ENCODE measurements at regions not wholly inside any gene's neighbourhood (a gene's known extent, or its start where the extent isn't known, plus 50 kb on each side); places are given as distances from the start of the nearest gene placed in this dataset.

- Mint-ChIP-seq H3K4me3 (no peak overlapping the region), H3K4me1 (no peaks in the 10 kb centered on the region)
- ATAC-seq: no peak
Observed at GRCh38 chr5:2577312-2578036, 174.0 kb downstream of the IRX2 start.

GRCh38 chr5:2576823-2577222 lies 174.7 kb downstream of the IRX2 start:
- ATAC-seq: no peak
- Mint-ChIP-seq H3K27me3 (no peaks in the 10 kb centered on the region), H3K36me3 (ENCODE audit: low read depth) (no peaks in the 10 kb centered on the region), H3K9me3 (peaks cover 3% of the 10 kb centered on the region), H3K4me1 (no peaks in the 10 kb centered on the region), H3K27ac (no peak overlapping the region), H3K4me3 (no peak overlapping the region)
- no peak for DNase-seq

More at GRCh38 chr5:2577312-2578036, 174.0 kb downstream of the IRX2 start:
- Mint-ChIP-seq H3K36me3 (ENCODE audit: low read depth) (no peaks in the 10 kb centered on the region), H3K27ac (no peak overlapping the region), H3K9me3 (peaks cover 5% of the 10 kb centered on the region), H3K27me3 (no peaks in the 10 kb centered on the region)
- DNase-seq: no peak

DNA sequence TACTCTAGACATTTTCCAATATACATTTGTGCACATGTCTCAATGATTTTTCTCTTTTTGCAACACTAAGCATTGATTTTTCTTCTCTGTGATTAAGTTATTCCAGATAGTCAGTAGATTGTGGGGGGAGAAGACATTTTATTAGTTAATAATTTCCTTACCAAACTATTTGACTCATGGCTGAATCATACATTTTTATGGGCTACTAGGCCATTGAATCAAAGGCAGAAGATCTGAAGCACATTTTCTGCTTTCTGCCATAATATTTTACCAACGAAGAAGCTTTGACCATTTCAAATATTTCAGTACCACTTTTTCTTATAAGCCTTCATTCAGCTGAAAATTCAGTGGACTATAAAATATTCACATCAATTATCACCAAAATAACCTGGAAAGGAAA lies 175.6 kb downstream of the IRX2 start:
- no peaks in the 10 kb centered on the region for H3K36me3 Mint-ChIP-seq (ENCODE audit: low read depth)
- H3K9me3 Mint-ChIP-seq: no peaks in the 10 kb centered on the region
- DNase-seq: no peak
- no peaks in the 10 kb centered on the region for H3K4me1 Mint-ChIP-seq
- no peak overlapping the region for H3K27ac Mint-ChIP-seq
- H3K4me3 Mint-ChIP-seq: no peak overlapping the region
- H3K27me3 Mint-ChIP-seq: no peaks in the 10 kb centered on the region
- no peak for ATAC-seq

DNA sequence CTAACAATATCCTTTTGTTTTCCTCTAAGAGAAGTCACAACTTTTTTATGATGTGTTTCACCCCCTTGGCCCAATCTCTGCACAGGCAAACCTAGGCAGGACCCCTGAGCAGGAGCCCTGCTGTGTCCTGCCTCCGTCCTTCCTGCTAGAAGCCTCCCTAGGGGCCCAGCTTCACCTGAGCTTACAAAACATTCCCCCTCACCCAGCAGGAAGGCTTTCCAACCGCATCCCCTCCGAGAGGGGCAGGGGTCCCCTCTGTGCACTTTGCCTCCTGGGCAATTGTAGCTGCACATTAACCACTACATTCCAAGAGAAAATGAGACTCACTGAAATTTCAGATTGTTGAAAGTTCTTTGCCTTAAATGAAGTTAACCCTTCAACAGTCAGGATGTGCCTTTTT lies 176.2 kb downstream of the IRX2 start:
- H3K4me3 Mint-ChIP-seq: no peak overlapping the region
- H3K9me3 Mint-ChIP-seq: no peaks in the 10 kb centered on the region
- no peak overlapping the region for H3K27ac Mint-ChIP-seq
- H3K27me3 Mint-ChIP-seq: no peaks in the 10 kb centered on the region
- H3K36me3 Mint-ChIP-seq (ENCODE audit: low read depth): no peaks in the 10 kb centered on the region
- no peaks in the 10 kb centered on the region for H3K4me1 Mint-ChIP-seq
- no peak for ATAC-seq
- no peak for DNase-seq

DNA sequence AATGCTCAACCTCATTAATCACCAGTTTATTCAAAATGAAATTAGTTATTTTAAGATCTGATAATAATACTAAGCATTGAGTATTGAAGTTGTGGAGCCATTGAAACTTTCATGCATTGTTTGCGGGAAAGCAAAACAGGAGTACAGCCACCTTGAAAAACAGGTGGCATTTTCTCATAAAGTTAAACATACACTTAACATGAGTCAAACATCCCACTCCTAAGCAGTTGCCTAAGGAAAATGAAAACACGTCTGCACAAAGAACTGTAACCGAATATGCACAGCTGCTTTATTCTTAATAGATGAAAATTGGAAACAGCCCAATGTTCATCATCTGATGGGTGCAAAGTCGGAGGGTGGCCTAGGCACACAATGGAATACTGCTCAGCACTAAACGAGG lies 177.3 kb downstream of the IRX2 start:
- Mint-ChIP-seq H3K4me3 (no peak overlapping the region), H3K4me1 (no peaks in the 10 kb centered on the region)
- DNase-seq: no peak

DNA sequence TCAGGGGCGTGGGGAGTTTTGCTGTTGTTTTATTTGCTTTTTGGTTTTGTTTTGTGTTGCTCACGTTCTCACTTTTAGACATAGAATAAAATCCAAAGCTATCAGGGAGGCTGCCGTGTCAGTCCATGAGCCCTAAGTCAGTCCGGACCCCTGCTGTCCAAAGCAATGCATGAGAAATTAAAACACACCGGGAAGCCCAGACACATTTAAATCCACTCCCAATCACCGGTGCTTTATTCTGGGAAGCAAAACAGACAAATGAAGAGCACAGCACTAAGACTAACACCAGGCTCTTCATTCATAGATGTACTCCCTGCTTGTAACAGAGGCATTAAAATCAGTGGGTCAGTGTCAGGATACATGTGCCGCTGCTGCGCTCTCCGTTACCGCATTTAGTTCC lies 180.9 kb downstream of the IRX2 start:
- ATAC-seq (no peak), DNase-seq (no peak)
- no peaks in the 10 kb centered on the region for H3K36me3 Mint-ChIP-seq (ENCODE audit: low read depth)
- H3K9me3 Mint-ChIP-seq: peaks cover 10% of the 10 kb centered on the region
- no peak overlapping the region for H3K4me3 Mint-ChIP-seq
- no peaks in the 10 kb centered on the region for H3K27me3 Mint-ChIP-seq
- H3K27ac Mint-ChIP-seq: no peak overlapping the region
- no peaks in the 10 kb centered on the region for H3K4me1 Mint-ChIP-seq

More for the DNA sequence above, 177.3 kb downstream of the IRX2 start:
- no peak for ATAC-seq
- no peak overlapping the region for H3K27ac Mint-ChIP-seq
- no peaks in the 10 kb centered on the region for H3K27me3 Mint-ChIP-seq
- H3K9me3 Mint-ChIP-seq: no peaks in the 10 kb centered on the region
- no peaks in the 10 kb centered on the region for H3K36me3 Mint-ChIP-seq (ENCODE audit: low read depth)

DNA sequence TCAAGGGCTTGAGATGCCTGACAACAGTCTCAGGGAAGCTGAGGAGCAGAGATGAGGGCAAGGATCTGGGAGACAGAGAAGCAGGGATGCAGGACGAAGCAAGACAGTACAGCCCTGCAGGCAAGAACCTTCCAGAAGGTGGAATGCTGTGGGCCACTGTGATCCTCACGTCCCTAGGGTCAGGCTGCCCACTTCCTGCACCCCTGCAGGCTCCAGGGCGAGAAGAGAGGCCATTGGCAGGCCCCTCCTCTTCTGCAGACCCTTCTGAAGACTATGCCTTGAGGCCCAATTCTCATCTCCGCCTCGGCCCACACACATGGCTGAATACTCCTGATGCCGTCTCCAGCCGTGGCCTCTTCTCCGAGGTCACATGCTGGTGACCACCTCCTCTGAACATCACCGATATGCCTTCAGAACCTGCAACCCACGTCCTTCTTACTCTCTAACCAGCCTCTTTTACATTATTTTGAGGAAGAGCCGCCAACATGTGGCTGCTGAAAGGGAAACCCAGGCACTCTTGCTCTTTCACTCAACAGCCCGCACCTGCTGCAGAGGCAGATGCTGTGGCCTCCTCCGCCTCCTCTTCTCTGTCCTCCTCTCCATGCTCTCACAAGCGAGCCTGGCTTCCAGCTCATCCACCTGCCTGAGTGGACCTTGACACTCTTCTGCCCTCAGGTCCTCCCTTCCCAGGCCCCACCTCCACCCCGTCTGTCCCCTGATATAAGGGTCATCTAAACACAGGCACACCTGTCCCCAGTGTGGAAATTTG lies 181.5 kb downstream of the IRX2 start:
- Mint-ChIP-seq H3K27me3 (no peaks in the 10 kb centered on the region), H3K27ac (no peak overlapping the region), H3K36me3 (ENCODE audit: low read depth) (no peaks in the 10 kb centered on the region), H3K4me1 (no peaks in the 10 kb centered on the region), H3K9me3 (peaks cover 10% of the 10 kb centered on the region), H3K4me3 (no peak overlapping the region)
- no peak for DNase-seq
- ATAC-seq: no peak

DNA sequence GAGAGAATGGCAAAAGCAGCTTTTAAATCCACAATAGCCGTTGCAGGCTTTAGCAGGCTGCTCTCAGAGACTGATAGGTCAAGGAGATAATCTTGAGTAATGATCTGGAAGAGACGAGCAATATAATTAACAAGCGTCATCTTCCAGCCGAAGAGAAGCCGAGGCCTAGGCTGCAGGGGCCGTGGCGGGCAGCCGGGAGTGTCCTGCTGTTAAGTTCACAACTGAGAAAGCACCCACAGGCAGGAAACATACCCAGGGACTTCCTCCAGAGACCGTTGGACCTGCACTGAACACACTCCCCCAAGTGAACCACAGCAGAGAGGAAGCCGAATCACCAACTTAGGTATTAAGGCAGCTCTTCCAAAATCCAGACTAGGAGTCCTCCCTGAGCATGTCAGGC lies 182.3 kb downstream of the IRX2 start:
- Mint-ChIP-seq H3K4me3 (no peak overlapping the region), H3K36me3 (ENCODE audit: low read depth) (no peaks in the 10 kb centered on the region), H3K4me1 (no peaks in the 10 kb centered on the region), H3K9me3 (peaks cover 10% of the 10 kb centered on the region), H3K27ac (no peak overlapping the region), H3K27me3 (no peaks in the 10 kb centered on the region)
- DNase-seq: no peak
- no peak for ATAC-seq

DNA sequence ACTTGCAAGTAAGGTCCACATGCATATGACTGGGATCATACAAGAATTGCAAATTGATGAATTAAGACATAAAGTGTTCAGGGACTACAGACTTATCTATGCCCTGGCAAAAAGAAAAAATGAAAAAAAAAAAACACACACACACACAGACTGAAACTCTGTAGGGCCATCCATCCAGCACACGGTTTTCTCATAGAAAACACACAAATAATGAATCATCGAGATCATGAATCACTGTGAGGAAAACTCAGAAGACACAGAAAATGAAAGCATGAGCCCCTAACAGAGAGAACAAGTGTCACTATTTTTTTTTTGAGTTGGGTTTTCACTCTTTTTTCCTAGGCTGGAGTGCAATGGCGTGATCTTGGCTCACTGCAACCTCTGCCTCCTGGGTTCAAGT lies 185.2 kb downstream of the IRX2 start:
- H3K9me3 Mint-ChIP-seq: peaks cover 10% of the 10 kb centered on the region
- no peak for DNase-seq
- no peaks in the 10 kb centered on the region for H3K4me1 Mint-ChIP-seq
- no peak overlapping the region for H3K27ac Mint-ChIP-seq
- no peak overlapping the region for H3K4me3 Mint-ChIP-seq
- peaks cover 4% of the 10 kb centered on the region for H3K27me3 Mint-ChIP-seq
- no peaks in the 10 kb centered on the region for H3K36me3 Mint-ChIP-seq (ENCODE audit: low read depth)
- ATAC-seq: no peak

GRCh38 chr5:2565147-2565546 lies 186.3 kb downstream of the IRX2 start:
- no peak for DNase-seq
- H3K9me3 Mint-ChIP-seq: peaks cover 10% of the 10 kb centered on the region
- no peak overlapping the region for H3K27ac Mint-ChIP-seq
- H3K4me1 Mint-ChIP-seq: no peaks in the 10 kb centered on the region
- H3K36me3 Mint-ChIP-seq (ENCODE audit: low read depth): no peaks in the 10 kb centered on the region
- no peak for ATAC-seq
- no peak overlapping the region for H3K4me3 Mint-ChIP-seq
- H3K27me3 Mint-ChIP-seq: peaks cover 4% of the 10 kb centered on the region

DNA sequence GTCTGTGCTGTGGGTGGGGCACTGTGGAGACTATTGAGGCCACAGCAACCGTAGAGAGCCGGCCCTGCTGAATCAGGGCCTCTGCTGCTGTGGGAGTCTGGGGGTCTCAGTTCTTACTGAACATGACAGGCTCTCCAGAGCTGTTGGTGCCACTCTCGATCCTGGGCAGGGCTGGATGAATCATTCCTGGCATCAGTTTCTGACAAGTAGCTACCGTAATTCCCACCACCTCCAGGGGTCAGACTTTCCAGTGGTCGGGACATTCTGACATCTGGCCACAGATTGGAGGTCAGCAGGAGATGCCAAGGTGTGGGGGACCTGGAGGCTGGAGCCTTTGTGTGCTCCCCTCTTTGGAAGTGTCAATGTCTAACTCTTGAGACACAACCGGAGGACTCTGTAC lies 188.4 kb downstream of the IRX2 start:
- H3K27ac Mint-ChIP-seq: no peak overlapping the region
- no peaks in the 10 kb centered on the region for H3K4me1 Mint-ChIP-seq
- no peaks in the 10 kb centered on the region for H3K36me3 Mint-ChIP-seq (ENCODE audit: low read depth)
- no peak overlapping the region for H3K4me3 Mint-ChIP-seq
- H3K9me3 Mint-ChIP-seq: peaks cover 6% of the 10 kb centered on the region
- DNase-seq: no peak
- no peak for ATAC-seq
- peaks cover 4% of the 10 kb centered on the region for H3K27me3 Mint-ChIP-seq

GRCh38 chr5:2562036-2562435 lies 189.4 kb downstream of the IRX2 start:
- Mint-ChIP-seq H3K4me1 (no peaks in the 10 kb centered on the region), H3K9me3 (peaks cover 3% of the 10 kb centered on the region), H3K27me3 (peaks cover 4% of the 10 kb centered on the region), H3K36me3 (ENCODE audit: low read depth) (no peaks in the 10 kb centered on the region), H3K4me3 (no peak overlapping the region), H3K27ac (no peak overlapping the region)
- ATAC-seq (no peak), DNase-seq (no peak)

DNA sequence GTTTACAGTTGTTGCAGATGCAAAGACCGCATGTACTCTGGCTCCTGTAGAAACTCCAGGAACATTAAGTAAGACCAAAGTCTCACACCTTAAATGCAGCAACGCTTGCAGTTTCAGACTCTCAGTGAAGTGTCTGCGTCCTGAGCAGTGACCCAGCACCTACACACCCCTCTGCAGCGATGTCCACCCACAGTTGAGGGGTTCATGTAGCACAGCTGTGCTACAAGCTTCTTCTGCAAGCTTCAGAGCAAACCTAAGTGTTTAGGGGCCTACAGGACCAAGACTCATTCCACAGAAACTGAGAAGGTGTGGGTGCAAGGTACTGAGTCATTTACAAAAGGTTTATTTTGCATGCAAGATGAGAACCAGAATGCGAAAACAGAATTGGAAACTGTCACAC lies 191.0 kb downstream of the IRX2 start:
- Mint-ChIP-seq H3K9me3 (peaks cover 8% of the 10 kb centered on the region), H3K27me3 (peaks cover 4% of the 10 kb centered on the region)

DNA sequence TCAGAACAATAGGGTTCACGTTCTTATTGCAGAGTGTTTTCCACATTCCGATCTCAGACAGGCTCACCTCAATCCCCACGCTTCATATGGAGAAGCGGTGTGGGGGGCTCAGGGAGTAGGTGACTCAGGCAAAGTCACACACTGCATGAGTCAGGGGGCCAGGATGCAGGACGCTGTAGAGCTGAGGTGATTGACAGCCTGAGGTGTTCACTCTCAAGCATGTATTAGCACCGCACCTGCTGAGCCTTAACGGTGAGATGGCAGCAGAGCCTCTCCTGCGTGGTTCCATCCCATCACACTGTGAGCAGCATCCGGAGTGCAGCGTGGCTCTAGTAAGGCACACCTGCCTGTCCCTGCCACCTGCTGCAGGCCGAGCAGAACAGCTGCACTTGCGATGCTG lies 194.0 kb downstream of the IRX2 start:
- no peak overlapping the region for H3K27ac Mint-ChIP-seq
- no peak for DNase-seq
- H3K36me3 Mint-ChIP-seq (ENCODE audit: low read depth): no peaks in the 10 kb centered on the region
- no peaks in the 10 kb centered on the region for H3K27me3 Mint-ChIP-seq
- ATAC-seq: no peak
- H3K9me3 Mint-ChIP-seq: peaks cover 34% of the 10 kb centered on the region
- no peaks in the 10 kb centered on the region for H3K4me1 Mint-ChIP-seq
- no peak overlapping the region for H3K4me3 Mint-ChIP-seq

More for the DNA sequence above, 191.0 kb downstream of the IRX2 start:
- no peaks in the 10 kb centered on the region for H3K4me1 Mint-ChIP-seq
- DNase-seq: no peak
- H3K4me3 Mint-ChIP-seq: no peak overlapping the region
- no peaks in the 10 kb centered on the region for H3K36me3 Mint-ChIP-seq (ENCODE audit: low read depth)
- ATAC-seq: no peak
- no peak overlapping the region for H3K27ac Mint-ChIP-seq

DNA sequence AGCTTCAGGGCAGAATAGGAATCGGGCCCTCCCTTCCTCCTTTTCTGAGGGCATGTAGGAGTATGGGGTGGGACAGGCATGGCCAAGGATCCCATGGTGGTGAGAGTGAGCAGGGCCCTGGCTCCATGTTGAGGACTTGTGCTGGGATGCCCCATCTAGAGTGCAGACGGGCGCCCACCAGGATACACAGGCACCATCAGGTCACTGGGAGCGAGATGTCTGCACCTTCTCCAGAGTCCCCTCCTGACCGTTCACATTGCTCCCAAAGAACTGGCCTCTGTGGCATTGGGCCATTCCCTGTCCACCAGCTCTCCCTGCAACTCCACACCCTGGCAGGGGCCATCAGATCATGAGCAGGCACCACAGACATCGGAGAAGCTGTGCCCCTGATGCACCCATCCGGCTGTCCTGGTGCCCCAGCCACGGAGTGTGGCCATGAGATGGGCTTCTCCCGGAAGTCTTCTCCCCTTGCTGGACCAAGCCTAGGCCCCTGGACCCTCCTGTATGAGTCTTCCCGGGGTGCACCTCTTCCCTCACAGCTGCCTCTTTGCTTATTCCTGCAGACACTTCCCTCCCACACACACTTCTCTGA lies 195.0 kb downstream of the IRX2 start:
- Mint-ChIP-seq H3K4me1 (no peaks in the 10 kb centered on the region), H3K27me3 (no peaks in the 10 kb centered on the region), H3K9me3 (peaks cover 39% of the 10 kb centered on the region), H3K27ac (no peak overlapping the region), H3K4me3 (no peak overlapping the region), H3K36me3 (ENCODE audit: low read depth) (no peaks in the 10 kb centered on the region)
- ATAC-seq (no peak), DNase-seq (no peak)
